H1 (cell line): ENCODE measurements at regions not wholly inside any gene's neighbourhood (a gene's known extent, or its start where the extent isn't known, plus 50 kb on each side); places are given as distances from the start of the nearest gene placed in this dataset.

ENCODE experiments used
- CBX5 ChIP-seq: fragments of 300-800, 300-1000 bp; sonication (generic); IDR thresholded peaks from 2 replicates; pipeline ENCODE4 v1.7.1; 2016; ENCODE audit warnings: antibody characterized with exemption, low read length, low read depth
- CHD2 ChIP-seq: IDR thresholded peaks from 2 replicates; pipeline ENCODE4 v1.6.1; 2012; ENCODE audit warnings: low read length, improper control_type of control experiment
- CHD7 ChIP-seq: fragments of 300-600 bp; sonication (generic); IDR thresholded peaks from 2 replicates; pipeline ENCODE4 v1.7.1; 2012; ENCODE audit warnings: low read length, moderate library complexity, mild to moderate bottlenecking, inconsistent platforms; ENCODE audit not compliant: insufficient replicate concordance
- CTCF ChIP-seq, 3 experiments: IDR thresholded peaks; 1 replicate in 2 of 3; 2 replicates in 1 of 3; pipeline versions ENCODE4 v1.5.1 to v1.6.1; 2011; ENCODE audit warnings: low read length in 3 of 3, mild to moderate bottlenecking in 3 of 3, inconsistent platforms in 2 of 3, low read depth in 1 of 3, moderate library complexity in 1 of 3; ENCODE audit not compliant: insufficient read depth in 1 of 3; ENCODE audit errors: control extremely low read depth in 1 of 3
- FOSL1 ChIP-seq: IDR thresholded peaks from 2 replicates; pipeline ENCODE4 v1.6.1; 2011; ENCODE audit warnings: mild to moderate bottlenecking, low read depth, low read length, moderate library complexity; ENCODE audit not compliant: insufficient read depth

DNA sequence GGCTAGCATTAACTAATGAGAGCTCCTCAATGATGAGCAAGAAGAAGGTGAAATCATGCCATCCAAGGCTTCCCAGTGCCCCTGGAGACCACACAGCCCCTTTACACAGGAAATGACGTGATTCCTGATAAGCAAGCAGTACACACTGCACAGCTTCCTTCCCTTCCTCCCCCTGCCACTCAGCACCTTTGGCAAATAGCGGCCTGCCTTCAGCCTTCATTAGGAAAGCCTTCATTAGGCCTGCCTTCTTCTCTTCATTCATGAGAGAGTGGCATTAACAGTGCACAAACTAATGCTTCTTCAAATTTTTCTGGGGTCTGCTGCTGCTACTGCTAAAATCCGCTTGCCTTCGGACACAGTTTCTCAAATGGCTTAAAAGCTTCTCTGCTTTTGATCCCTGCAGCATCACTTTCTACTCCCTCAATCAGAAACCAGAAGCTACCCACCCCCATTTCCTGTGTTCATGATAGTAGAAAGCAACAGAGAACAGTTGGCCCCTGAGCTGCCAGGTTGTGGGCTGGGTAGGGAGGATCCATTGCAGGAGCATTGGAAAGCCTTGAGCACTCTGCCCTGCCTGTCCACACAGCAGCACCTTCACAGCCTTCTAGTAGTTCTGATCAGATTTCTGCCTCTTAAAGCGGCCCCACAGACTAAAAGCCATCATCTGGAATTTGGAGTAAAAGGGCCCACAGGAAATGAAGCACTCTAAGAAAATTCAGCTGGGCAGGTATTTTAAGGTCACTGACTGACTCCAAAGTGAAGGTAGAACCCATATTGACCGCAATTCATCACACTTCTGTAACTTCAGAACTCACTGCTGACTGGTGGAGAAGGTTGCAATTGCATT, 103.8 kb upstream of the ETV6 start (continued):
- TF ChIP-seq CHD7: no peak
- no peak for TF ChIP-seq CTCF (IDR thresholded peaks at IDR 0.05; ENCODE audit: control extremely low read depth in 1 of 3, insufficient read depth in 1 of 3, low read depth in 1 of 3, low read length in 3 of 3)
- no peak for TF ChIP-seq CHD2
- TF ChIP-seq CBX5: no peak
- TF ChIP-seq FOSL1: no peak
